GM06990 (cell line): ENCODE measurements at regions not wholly inside any gene's neighbourhood (a gene's known extent, or its start where the extent isn't known, plus 50 kb on each side); places are given as distances from the start of the nearest gene placed in this dataset.

ENCODE experiments used
- DNase-seq: peaks from one replicate; pipeline ENCODE4 v3.0.0-alpha.2; 2011; ENCODE audit not compliant: insufficient read length; ENCODE audit errors: extremely low read depth
- H3K27me3 ChIP-seq: replicated peaks from 2 replicates; pipeline ENCODE4 v1.6.0; 2011; ENCODE audit warnings: low read length; ENCODE audit not compliant: control insufficient read depth, insufficient read depth
- H3K36me3 ChIP-seq: 2 replicates; pipeline ENCODE4 v1.5.1; 2011; ENCODE audit warnings: low read length; ENCODE audit not compliant: control insufficient read depth, insufficient read depth
- H3K4me3 ChIP-seq: replicated peaks from 2 replicates; pipeline ENCODE4 v1.5.1; 2011; ENCODE audit warnings: low read depth, mild to moderate bottlenecking, control low read depth, low read length
- TF ChIP-seq, protein P1 (sequence below): IDR thresholded peaks from 2 replicates; pipeline ENCODE4 v1.5.1; 2011; ENCODE audit warnings: low read length, control low read depth, mild to moderate bottlenecking, inconsistent platforms; ENCODE audit not compliant: insufficient read depth, poor library complexity, severe bottlenecking

DNA sequence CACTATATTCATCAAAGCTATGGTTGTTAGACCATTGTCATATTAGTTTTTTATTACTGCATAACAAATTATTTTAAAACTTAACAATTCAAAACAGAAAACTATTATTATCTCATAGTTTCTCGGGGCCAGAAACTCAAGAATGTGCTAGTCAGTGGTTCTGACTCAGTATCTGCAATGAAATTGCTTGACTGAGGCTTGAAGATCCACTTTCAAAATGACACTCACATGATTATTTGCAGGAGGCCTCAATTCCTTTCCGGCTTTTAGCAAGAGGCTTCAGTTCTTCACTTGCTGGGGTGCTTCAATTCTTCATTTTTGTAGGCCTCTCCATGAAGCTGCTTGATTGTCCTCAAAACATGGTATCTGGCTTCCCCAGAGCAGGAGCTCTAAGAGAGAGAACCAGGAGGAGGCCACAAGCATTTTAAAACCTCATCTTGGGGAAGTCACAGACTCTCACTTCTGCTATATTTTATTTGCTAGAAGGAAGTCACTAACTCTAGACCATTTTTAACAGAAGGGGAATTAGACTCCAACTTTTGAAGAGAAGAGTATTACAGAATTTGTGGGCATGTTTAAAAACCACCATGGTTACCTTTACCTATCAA is 383.7 kb downstream of the MFSD1 start:
- TF ChIP-seq, protein P1, sequence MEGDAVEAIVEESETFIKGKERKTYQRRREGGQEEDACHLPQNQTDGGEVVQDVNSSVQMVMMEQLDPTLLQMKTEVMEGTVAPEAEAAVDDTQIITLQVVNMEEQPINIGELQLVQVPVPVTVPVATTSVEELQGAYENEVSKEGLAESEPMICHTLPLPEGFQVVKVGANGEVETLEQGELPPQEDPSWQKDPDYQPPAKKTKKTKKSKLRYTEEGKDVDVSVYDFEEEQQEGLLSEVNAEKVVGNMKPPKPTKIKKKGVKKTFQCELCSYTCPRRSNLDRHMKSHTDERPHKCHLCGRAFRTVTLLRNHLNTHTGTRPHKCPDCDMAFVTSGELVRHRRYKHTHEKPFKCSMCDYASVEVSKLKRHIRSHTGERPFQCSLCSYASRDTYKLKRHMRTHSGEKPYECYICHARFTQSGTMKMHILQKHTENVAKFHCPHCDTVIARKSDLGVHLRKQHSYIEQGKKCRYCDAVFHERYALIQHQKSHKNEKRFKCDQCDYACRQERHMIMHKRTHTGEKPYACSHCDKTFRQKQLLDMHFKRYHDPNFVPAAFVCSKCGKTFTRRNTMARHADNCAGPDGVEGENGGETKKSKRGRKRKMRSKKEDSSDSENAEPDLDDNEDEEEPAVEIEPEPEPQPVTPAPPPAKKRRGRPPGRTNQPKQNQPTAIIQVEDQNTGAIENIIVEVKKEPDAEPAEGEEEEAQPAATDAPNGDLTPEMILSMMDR, result no peak
- no peaks in the 10 kb centered on the region for H3K36me3 ChIP-seq
- H3K27me3 ChIP-seq, result no peaks in the 10 kb centered on the region; the same call in 1 of the 2 replicates
- DNase-seq, result peak; percentile 49
- no peak overlapping the region for H3K4me3 ChIP-seq

DNA sequence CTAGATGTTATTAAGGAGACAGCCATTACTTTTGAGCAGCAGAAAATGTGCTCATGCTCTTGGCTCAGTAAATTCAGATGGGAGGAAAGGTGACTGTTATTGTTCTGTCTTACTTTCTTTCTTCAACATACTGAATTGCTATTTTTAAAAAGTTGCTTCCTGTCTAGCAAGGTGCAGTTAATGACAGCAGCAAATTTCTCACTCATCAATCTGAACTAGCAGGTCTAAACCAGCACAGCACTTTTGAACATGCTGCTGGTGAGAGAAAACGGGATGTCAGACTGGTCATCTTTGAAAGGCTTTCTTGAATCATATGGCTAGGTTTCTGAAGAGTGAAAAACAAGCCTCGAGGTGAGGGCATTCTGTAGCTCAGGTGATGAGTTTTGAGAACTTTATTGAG is 384.7 kb downstream of the MFSD1 start:
- DNase-seq, result peak; percentile 47
- no peaks in the 10 kb centered on the region; the same call in 1 of the 2 replicates for H3K27me3 ChIP-seq
- no peak overlapping the region for H3K4me3 ChIP-seq
- TF ChIP-seq, protein P1, result no peak
- no peaks in the 10 kb centered on the region for H3K36me3 ChIP-seq

DNA sequence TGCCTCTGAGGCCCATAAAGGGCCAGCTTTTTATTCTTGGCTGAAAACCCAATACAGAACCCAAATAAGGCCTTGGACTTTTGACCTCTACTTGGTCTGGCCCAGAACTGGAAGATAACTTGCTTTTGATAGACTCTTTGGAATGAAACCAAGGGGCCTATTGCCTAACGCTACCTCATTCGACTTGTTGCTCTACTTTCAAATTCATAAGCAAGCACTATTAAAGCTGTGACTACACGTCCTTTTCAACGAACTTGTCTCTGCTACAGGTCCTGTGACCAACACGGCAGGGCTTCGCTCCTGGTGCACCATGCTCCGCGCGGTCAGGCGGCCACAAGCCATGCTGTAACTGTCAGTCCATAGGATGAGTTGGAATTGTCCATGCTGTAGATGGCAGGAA is 385.4 kb downstream of the MFSD1 start:
- TF ChIP-seq, protein P1, result no peak
- H3K27me3 ChIP-seq, result no peaks in the 10 kb centered on the region; the same call in 1 of the 2 replicates
- no peaks in the 10 kb centered on the region for H3K36me3 ChIP-seq
- DNase-seq, result peak; percentile 10
- no peak overlapping the region for H3K4me3 ChIP-seq

DNA sequence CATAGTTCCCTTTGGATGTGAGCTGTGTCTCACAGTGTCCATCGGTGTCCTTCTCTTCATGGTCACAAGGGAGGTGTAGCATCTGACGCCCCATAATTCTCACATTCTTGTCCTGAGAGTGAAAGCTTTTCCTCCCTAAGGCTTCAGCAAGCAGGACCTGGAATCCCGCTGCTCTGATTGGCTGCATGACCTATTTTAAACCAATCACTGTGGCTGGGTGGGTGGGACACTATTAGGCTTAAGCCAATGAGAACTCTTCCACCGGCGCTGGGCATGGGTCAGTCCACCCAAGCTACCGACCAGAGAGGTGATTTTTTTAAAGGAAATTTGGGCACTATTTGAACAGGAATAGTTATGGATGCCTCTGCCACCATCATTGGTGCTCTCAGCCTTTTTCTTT is 385.9 kb downstream of the MFSD1 start:
- Histone ChIP-seq H3K27me3 (no peaks in the 10 kb centered on the region; the same call in 1 of the 2 replicates), H3K4me3 (no peak overlapping the region), H3K36me3 (no peaks in the 10 kb centered on the region)
- TF ChIP-seq, protein P1, result no peak
- no peak for DNase-seq

DNA sequence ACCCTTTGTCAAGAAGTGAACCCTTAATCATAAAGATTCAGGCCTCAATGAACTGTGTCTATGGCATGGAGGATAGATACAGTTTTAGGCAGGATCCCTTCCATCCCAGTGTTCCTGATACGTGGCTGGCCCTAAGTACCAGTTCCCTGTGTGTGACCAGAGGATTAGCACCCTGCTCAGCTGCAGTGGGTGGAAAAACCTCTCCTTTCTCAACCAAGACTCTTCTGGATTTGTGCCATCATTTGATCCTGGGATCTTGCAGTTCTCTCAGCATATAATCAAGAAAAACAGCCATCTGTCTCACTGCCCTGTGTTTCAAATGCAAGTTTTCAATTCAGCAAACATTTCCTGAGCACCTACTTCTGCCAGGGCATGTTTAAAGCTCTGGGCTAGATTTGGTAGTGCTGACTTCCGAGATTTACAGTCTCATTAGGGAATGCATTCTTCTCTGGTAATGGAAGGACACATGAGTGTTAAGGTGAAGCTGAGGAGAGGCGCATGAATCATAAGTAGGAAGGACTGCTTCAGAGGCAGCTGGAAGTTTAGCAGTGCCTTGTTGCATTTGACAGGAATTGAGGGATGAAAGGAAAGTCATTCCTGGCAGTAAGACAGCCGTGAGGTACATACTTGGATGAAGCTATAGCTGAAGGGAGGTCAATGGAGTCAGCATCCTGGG is 388.3 kb downstream of the MFSD1 start:
- no peak for DNase-seq
- Histone ChIP-seq H3K36me3 (no peaks in the 10 kb centered on the region), H3K4me3 (no peak overlapping the region), H3K27me3 (no peaks in the 10 kb centered on the region; the same call in 1 of the 2 replicates)
- TF ChIP-seq, protein P1, result no peak
